ENCODE measurements at regions not wholly inside any gene's neighbourhood (a gene's known extent, or its start where the extent isn't known, plus 50 kb on each side); places are given as distances from the start of the nearest gene placed in this dataset.

- TF ChIP-seq, protein P1, sequence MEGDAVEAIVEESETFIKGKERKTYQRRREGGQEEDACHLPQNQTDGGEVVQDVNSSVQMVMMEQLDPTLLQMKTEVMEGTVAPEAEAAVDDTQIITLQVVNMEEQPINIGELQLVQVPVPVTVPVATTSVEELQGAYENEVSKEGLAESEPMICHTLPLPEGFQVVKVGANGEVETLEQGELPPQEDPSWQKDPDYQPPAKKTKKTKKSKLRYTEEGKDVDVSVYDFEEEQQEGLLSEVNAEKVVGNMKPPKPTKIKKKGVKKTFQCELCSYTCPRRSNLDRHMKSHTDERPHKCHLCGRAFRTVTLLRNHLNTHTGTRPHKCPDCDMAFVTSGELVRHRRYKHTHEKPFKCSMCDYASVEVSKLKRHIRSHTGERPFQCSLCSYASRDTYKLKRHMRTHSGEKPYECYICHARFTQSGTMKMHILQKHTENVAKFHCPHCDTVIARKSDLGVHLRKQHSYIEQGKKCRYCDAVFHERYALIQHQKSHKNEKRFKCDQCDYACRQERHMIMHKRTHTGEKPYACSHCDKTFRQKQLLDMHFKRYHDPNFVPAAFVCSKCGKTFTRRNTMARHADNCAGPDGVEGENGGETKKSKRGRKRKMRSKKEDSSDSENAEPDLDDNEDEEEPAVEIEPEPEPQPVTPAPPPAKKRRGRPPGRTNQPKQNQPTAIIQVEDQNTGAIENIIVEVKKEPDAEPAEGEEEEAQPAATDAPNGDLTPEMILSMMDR (IDR thresholded peaks at IDR 0.05; ENCODE audit: low read depth, low read length), result no peak
- no peak for TF ChIP-seq EZH2phosphoT487 (IDR thresholded peaks at IDR 0.05; ENCODE audit: low read depth)
These were observed 53.2 kb upstream of the CCDC6 start for GRCh38 chr10:59959504-59960018.
